ENCODE measurements at regions not wholly inside any gene's neighbourhood (a gene's known extent, or its start where the extent isn't known, plus 50 kb on each side); places are given as distances from the start of the nearest gene placed in this dataset.

GRCh38 chr5:164298165-164298564 lies 792.7 kb downstream of the MAT2B start:
- TF ChIP-seq MXI1 (IDR thresholded peaks at IDR 0.05; ENCODE audit: low read depth, low read length): no peak
- no peak for TF ChIP-seq SP1 (IDR thresholded peaks at IDR 0.05; ENCODE audit: low read depth, low read length)
- no peak for TF ChIP-seq SRF (IDR thresholded peaks at IDR 0.05; ENCODE audit: low read depth in 2 of 2, low read length in 2 of 2)
- no peak for TF ChIP-seq TAF1 (IDR thresholded peaks at IDR 0.05; ENCODE audit: borderline replicate concordance, low read depth, low read length)
- no peak for TF ChIP-seq CBX5 (IDR thresholded peaks at IDR 0.05; ENCODE audit: low read depth)
- TF ChIP-seq MAX (IDR thresholded peaks at IDR 0.05; ENCODE audit: low read depth, low read length): no peak
- TF ChIP-seq EGR1 (IDR thresholded peaks at IDR 0.05; ENCODE audit: borderline replicate concordance in 1 of 2, low read depth in 2 of 2, low read length in 2 of 2): no peak

All from GM12878 (cell line).